ENCODE measurements at regions not wholly inside any gene's neighbourhood (a gene's known extent, or its start where the extent isn't known, plus 50 kb on each side); places are given as distances from the start of the nearest gene placed in this dataset.

GRCh38 chr10:36506261-36506660, 619.1 kb upstream of the ANKRD30A start:
- Histone ChIP-seq H3K9me3 (peaks cover 25% of the 10 kb centered on the region), H3K4me3 (no peak overlapping the region), H3K36me3 (ENCODE audit: low read depth) (no peaks in the 10 kb centered on the region), H3K4me1 (ENCODE audit: low read depth) (no peaks in the 10 kb centered on the region)
- intact Hi-C loops (cut with DNase I, micrococcal nuclease) = no loop called here
- TF ChIP-seq CTCF (IDR thresholded peaks at IDR 0.05) = no peak
- ATAC-seq (no peak), DNase-seq (no peak)

DNA sequence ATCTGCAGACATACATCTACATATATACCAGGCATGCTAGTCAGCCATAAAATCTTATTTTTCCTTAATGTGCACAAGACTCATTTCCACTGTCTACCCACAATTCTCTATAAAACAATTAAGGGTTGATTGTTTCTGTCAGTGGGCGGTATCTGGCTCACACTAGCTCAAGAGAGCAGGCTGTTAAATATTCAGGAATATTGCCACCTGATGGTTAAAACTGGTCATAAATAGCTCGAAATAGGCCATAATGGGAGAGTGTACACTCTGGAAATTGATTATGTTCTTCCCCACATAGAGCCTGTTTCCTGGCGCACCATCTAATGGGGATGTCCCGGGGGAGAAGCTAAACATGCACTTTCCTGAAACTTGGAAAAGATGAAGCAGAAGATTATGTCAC, 620.6 kb upstream of the ANKRD30A start:
- H3K36me3 ChIP-seq (ENCODE audit: low read depth) = no peaks in the 10 kb centered on the region
- no peaks in the 10 kb centered on the region for H3K4me1 ChIP-seq (ENCODE audit: low read depth)
- ATAC-seq (no peak), DNase-seq (no peak)
- H3K4me3 ChIP-seq = no peak overlapping the region
- intact Hi-C loops (cut with DNase I, micrococcal nuclease) = no loop called here
- H3K9me3 ChIP-seq = peaks cover 17% of the 10 kb centered on the region
- TF ChIP-seq CTCF (IDR thresholded peaks at IDR 0.05) = no peak

DNA sequence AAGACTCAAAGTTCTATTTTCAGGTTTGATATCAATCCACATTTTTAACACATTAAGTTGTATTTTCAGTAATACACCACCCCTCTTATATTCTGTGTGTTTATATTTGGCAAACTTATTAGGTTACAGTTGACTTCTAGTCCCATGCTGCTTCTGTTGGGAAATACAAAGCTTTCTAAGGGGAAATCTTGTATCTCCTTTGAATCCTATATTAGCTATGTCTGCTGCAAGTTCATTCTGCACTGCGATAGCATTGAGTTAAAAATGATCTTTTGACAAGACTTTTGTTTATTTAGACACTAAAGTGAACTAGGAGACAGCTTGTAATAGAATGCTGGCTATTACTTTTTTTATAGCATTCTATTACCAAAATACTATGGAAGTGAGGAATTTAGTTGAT, 625.1 kb upstream of the ANKRD30A start:
- no peaks in the 10 kb centered on the region for H3K4me1 ChIP-seq (ENCODE audit: low read depth)
- ATAC-seq = no peak
- H3K9me3 ChIP-seq = peaks cover 22% of the 10 kb centered on the region
- no peaks in the 10 kb centered on the region for H3K36me3 ChIP-seq (ENCODE audit: low read depth)
- TF ChIP-seq CTCF (IDR thresholded peaks at IDR 0.05) = no peak
- no peak overlapping the region for H3K4me3 ChIP-seq
- intact Hi-C loops (cut with DNase I, micrococcal nuclease) = no loop called here
- DNase-seq = no peak

GRCh38 chr10:36499693-36500092, 625.7 kb upstream of the ANKRD30A start:
- Histone ChIP-seq H3K4me3 (no peak overlapping the region), H3K36me3 (ENCODE audit: low read depth) (no peaks in the 10 kb centered on the region), H3K4me1 (ENCODE audit: low read depth) (no peaks in the 10 kb centered on the region), H3K9me3 (peaks cover 22% of the 10 kb centered on the region)
- DNase-seq = no peak
- no peak for TF ChIP-seq CTCF (IDR thresholded peaks at IDR 0.05)
- intact Hi-C loops (cut with DNase I, micrococcal nuclease) = no loop called here
- no peak for ATAC-seq

DNA sequence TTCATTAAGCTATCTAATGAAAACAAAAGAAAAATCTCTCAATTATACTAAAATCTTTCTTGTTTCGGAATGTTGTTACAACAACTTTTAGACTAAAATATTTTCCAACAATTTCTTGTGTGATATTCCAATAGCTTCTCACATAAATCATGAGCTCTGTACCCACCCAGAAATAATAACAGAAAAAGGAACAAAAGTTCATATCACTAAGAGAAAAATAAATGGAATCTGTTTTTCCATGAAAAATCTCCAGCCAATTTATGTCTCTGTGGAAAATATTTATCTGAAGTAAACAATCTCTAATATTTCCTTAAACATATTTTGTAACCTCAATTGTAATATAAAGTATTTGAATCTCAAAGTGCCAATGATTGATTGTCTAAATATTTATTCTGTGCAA, 628.6 kb upstream of the ANKRD30A start:
- ATAC-seq = no peak
- H3K9me3 ChIP-seq = peaks cover 20% of the 10 kb centered on the region
- no peak overlapping the region for H3K4me3 ChIP-seq
- no peak for DNase-seq
- intact Hi-C loops (cut with DNase I, micrococcal nuclease) = no loop called here
- no peaks in the 10 kb centered on the region for H3K36me3 ChIP-seq (ENCODE audit: low read depth)
- TF ChIP-seq CTCF (IDR thresholded peaks at IDR 0.05) = no peak
- no peaks in the 10 kb centered on the region for H3K4me1 ChIP-seq (ENCODE audit: low read depth)

GRCh38 chr10:36494371-36494770, 631.0 kb upstream of the ANKRD30A start:
- Histone ChIP-seq H3K36me3 (ENCODE audit: low read depth) (no peaks in the 10 kb centered on the region), H3K9me3 (peaks cover 29% of the 10 kb centered on the region), H3K4me1 (ENCODE audit: low read depth) (no peaks in the 10 kb centered on the region), H3K4me3 (no peak overlapping the region)
- intact Hi-C loops (cut with DNase I, micrococcal nuclease) = no loop called here
- no peak for TF ChIP-seq CTCF (IDR thresholded peaks at IDR 0.05)
- DNase-seq (no peak), ATAC-seq (no peak)
